ENCODE measurements at regions not wholly inside any gene's neighbourhood (a gene's known extent, or its start where the extent isn't known, plus 50 kb on each side); places are given as distances from the start of the nearest gene placed in this dataset. TPM values are rescaled to one million over a fixed set of nuclear protein-coding genes. Genes with fewer than 3 reads are reported as not detected.

- no peaks in the 10 kb centered on the region for H3K27me3 ChIP-seq
- peak; percentile 44 for DNase-seq (ENCODE audit: low spot score)
- no peaks in the 10 kb centered on the region for H3K9me3 ChIP-seq (ENCODE audit: low read depth)
- TF ChIP-seq EZH2 (IDR thresholded peaks at IDR 0.05; ENCODE audit: borderline replicate concordance) (no peak), CTCF (IDR thresholded peaks at IDR 0.05; ENCODE audit: poor library complexity) (no peak), EZH2phosphoT487 (IDR thresholded peaks at IDR 0.05; ENCODE audit: low read depth, severe bottlenecking, unreplicated experiment) (no peak)
- no peaks in the 10 kb centered on the region for H3K36me3 ChIP-seq (replicated peaks; ENCODE audit: insufficient read depth, low read depth)
- H3K4me1 ChIP-seq (ENCODE audit: insufficient read depth), result no peaks in the 10 kb centered on the region
- 42% methylated on average over 5 of the region's 5 CpGs for WGBS (ENCODE audit: low lambda C conversion rate, missing lambda C conversion rate)
- H3K79me2 ChIP-seq, result no peaks in the 10 kb centered on the region
- peak overlapping the region; percentile 59 for H3K4me2 ChIP-seq
- no peak overlapping the region for H3K27ac ChIP-seq
- H3K4me3 ChIP-seq, result no peak overlapping the region
- peak overlapping the region; percentile 52 for H2AFZ ChIP-seq
- H3K9me2 ChIP-seq (replicated peaks; ENCODE audit: insufficient read depth), result no peaks in the 10 kb centered on the region
- no peaks in the 10 kb centered on the region for H4K20me1 ChIP-seq (ENCODE audit: insufficient read depth, poor library complexity, severe bottlenecking)
These were observed 52.0 kb upstream of the DAPK1 start for GRCh38 chr9:87445646-87446045.

GRCh38 chr9:87446527-87446926 is 51.1 kb upstream of the DAPK1 start:
- no peak for DNase-seq (ENCODE audit: low spot score)
- Histone ChIP-seq H3K27ac (no peak overlapping the region), H2AFZ (no peak overlapping the region), H3K27me3 (no peaks in the 10 kb centered on the region), H3K79me2 (no peaks in the 10 kb centered on the region), H3K4me2 (no peak overlapping the region), H3K4me3 (no peak overlapping the region), H4K20me1 (ENCODE audit: insufficient read depth, poor library complexity, severe bottlenecking) (no peaks in the 10 kb centered on the region), H3K4me1 (ENCODE audit: insufficient read depth) (no peaks in the 10 kb centered on the region), H3K9me2 (replicated peaks; ENCODE audit: insufficient read depth) (no peaks in the 10 kb centered on the region), H3K36me3 (replicated peaks; ENCODE audit: insufficient read depth, low read depth) (no peaks in the 10 kb centered on the region), H3K9me3 (ENCODE audit: low read depth) (no peaks in the 10 kb centered on the region)
- 92% methylated on average over 4 of the region's 4 CpGs for WGBS (ENCODE audit: low lambda C conversion rate, missing lambda C conversion rate)
- TF ChIP-seq EZH2 (IDR thresholded peaks at IDR 0.05; ENCODE audit: borderline replicate concordance) (no peak), CTCF (IDR thresholded peaks at IDR 0.05; ENCODE audit: poor library complexity) (no peak), EZH2phosphoT487 (IDR thresholded peaks at IDR 0.05; ENCODE audit: low read depth, severe bottlenecking, unreplicated experiment) (no peak)

GRCh38 chr9:87447547-87448432 is 49.9 kb upstream of the DAPK1 start:
- H3K4me1 ChIP-seq (ENCODE audit: insufficient read depth), result no peaks in the 10 kb centered on the region
- H3K79me2 ChIP-seq, result no peaks in the 10 kb centered on the region
- 57% methylated on average over 11 of the region's 11 CpGs for WGBS (ENCODE audit: low lambda C conversion rate, missing lambda C conversion rate)
- no peaks in the 10 kb centered on the region for H3K9me3 ChIP-seq (ENCODE audit: low read depth)
- no peak overlapping the region for H2AFZ ChIP-seq
- H3K4me2 ChIP-seq, result no peak overlapping the region
- DNase-seq (ENCODE audit: low spot score), result no peak
- no peaks in the 10 kb centered on the region for H3K36me3 ChIP-seq (replicated peaks; ENCODE audit: insufficient read depth, low read depth)
- no peaks in the 10 kb centered on the region for H3K9me2 ChIP-seq (replicated peaks; ENCODE audit: insufficient read depth)
- no peaks in the 10 kb centered on the region for H3K27me3 ChIP-seq
- no peak overlapping the region for H3K27ac ChIP-seq
- H3K4me3 ChIP-seq, result no peak overlapping the region
- TF ChIP-seq CTCF (IDR thresholded peaks at IDR 0.05; ENCODE audit: poor library complexity) (no peak), EZH2 (IDR thresholded peaks at IDR 0.05; ENCODE audit: borderline replicate concordance) (no peak), EZH2phosphoT487 (IDR thresholded peaks at IDR 0.05; ENCODE audit: low read depth, severe bottlenecking, unreplicated experiment) (no peak)
- no peaks in the 10 kb centered on the region for H4K20me1 ChIP-seq (ENCODE audit: insufficient read depth, poor library complexity, severe bottlenecking)

Small RNA genes in the stretch of these regions (small RNA-seq; reads per million reads assigned to genes)
- gene AL353752.1, result not detected
- not detected for gene RF00568
